ENCODE measurements at regions not wholly inside any gene's neighbourhood (a gene's known extent, or its start where the extent isn't known, plus 50 kb on each side); places are given as distances from the start of the nearest gene placed in this dataset.
"Not testable (repeated sequence)": the region's sequence is repeated elsewhere in the genome, so short reads cannot be mapped to it uniquely, and the experiment has no call there.

GRCh38 chr1:149202283-149202682 lies 98.9 kb upstream of the NBPF9 start:
- not testable (repeated sequence) for TF ChIP-seq POLR2AphosphoS5 (IDR thresholded peaks at IDR 0.05; ENCODE audit: insufficient read depth, low read depth, low read length)
- TF ChIP-seq, protein P1, sequence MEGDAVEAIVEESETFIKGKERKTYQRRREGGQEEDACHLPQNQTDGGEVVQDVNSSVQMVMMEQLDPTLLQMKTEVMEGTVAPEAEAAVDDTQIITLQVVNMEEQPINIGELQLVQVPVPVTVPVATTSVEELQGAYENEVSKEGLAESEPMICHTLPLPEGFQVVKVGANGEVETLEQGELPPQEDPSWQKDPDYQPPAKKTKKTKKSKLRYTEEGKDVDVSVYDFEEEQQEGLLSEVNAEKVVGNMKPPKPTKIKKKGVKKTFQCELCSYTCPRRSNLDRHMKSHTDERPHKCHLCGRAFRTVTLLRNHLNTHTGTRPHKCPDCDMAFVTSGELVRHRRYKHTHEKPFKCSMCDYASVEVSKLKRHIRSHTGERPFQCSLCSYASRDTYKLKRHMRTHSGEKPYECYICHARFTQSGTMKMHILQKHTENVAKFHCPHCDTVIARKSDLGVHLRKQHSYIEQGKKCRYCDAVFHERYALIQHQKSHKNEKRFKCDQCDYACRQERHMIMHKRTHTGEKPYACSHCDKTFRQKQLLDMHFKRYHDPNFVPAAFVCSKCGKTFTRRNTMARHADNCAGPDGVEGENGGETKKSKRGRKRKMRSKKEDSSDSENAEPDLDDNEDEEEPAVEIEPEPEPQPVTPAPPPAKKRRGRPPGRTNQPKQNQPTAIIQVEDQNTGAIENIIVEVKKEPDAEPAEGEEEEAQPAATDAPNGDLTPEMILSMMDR (IDR thresholded peaks at IDR 0.05; ENCODE audit: extremely low read depth in 1 of 2, insufficient read depth in 1 of 2, low read depth in 1 of 2, low read length in 2 of 2): not testable (repeated sequence)

Data from endothelial cell of umbilical vein (primary cell).